Stimulated activated effector memory CD8-positive, alpha-beta T cell treated with anti-CD3 and anti-CD28 coated beads, Interleukin-12 subunit alpha, Interleukin-12 subunit beta, amount 100 ng/mL, for 72 hours (primary cell): ENCODE measurements at regions not wholly inside any gene's neighbourhood (a gene's known extent, or its start where the extent isn't known, plus 50 kb on each side); places are given as distances from the start of the nearest gene placed in this dataset.

Source experiments
- ATAC-seq: fragments of 150-1000 bp; cut with Tn5 transposase; 2 replicates; pipeline ENCODE4 v1.10.0; 2021
- DNase-seq, 2 donors: peaks; one replicate each; pipeline ENCODE4 v3.0.0; 2021 to 2022; ENCODE audit warnings: low spot score in 2 of 2
- H3K27ac Mint-ChIP-seq: one replicate; pipeline ENCODE4 v1.8.0; 2022; ENCODE audit warnings: mild to moderate bottlenecking, mixed read lengths
- H3K36me3 Mint-ChIP-seq: one replicate; pipeline ENCODE4 v1.8.0; 2022; ENCODE audit warnings: mild to moderate bottlenecking, mixed read lengths
- H3K4me1 Mint-ChIP-seq: one replicate; pipeline ENCODE4 v1.8.0; 2022; ENCODE audit warnings: mixed read lengths
- H3K4me3 Mint-ChIP-seq: one replicate; pipeline ENCODE4 v1.8.0; 2022; ENCODE audit warnings: mild to moderate bottlenecking, mixed read lengths
- H3K9me3 Mint-ChIP-seq: one replicate; pipeline ENCODE4 v1.8.0; 2022; ENCODE audit warnings: mixed read lengths

GRCh38 chr21:24096651-24097050, 1510.6 kb downstream of the MRPL39 start:
- Mint-ChIP-seq H3K4me1 (no peaks in the 10 kb centered on the region), H3K27ac (no peak overlapping the region), H3K4me3 (no peak overlapping the region), H3K36me3 (no peaks in the 10 kb centered on the region), H3K9me3 (peaks cover 10% of the 10 kb centered on the region)
- DNase-seq: no peak
- ATAC-seq: no peak

GRCh38 chr21:24093032-24093431, 1514.2 kb downstream of the MRPL39 start:
- H3K4me3 Mint-ChIP-seq: no peak overlapping the region
- no peaks in the 10 kb centered on the region for H3K4me1 Mint-ChIP-seq
- no peak overlapping the region for H3K27ac Mint-ChIP-seq
- H3K9me3 Mint-ChIP-seq: peaks cover 20% of the 10 kb centered on the region
- no peaks in the 10 kb centered on the region for H3K36me3 Mint-ChIP-seq
- DNase-seq (no peak), ATAC-seq (no peak)

GRCh38 chr21:24076179-24076578, 1531.1 kb downstream of the MRPL39 start:
- H3K9me3 Mint-ChIP-seq: peaks cover 13% of the 10 kb centered on the region
- no peak overlapping the region for H3K4me3 Mint-ChIP-seq
- no peak overlapping the region for H3K27ac Mint-ChIP-seq
- no peak for DNase-seq
- H3K4me1 Mint-ChIP-seq: no peaks in the 10 kb centered on the region
- no peaks in the 10 kb centered on the region for H3K36me3 Mint-ChIP-seq
- no peak for ATAC-seq

- Mint-ChIP-seq H3K27ac (no peak overlapping the region), H3K4me3 (no peak overlapping the region), H3K36me3 (no peaks in the 10 kb centered on the region), H3K9me3 (no peaks in the 10 kb centered on the region), H3K4me1 (no peaks in the 10 kb centered on the region)
- DNase-seq (no peak), ATAC-seq (no peak)
Measured at GRCh38 chr21:24055696-24056095, 1551.6 kb downstream of the MRPL39 start.

GRCh38 chr21:24050231-24050630, 1557.0 kb downstream of the MRPL39 start:
- Mint-ChIP-seq H3K4me3 (no peak overlapping the region), H3K36me3 (no peaks in the 10 kb centered on the region), H3K9me3 (no peaks in the 10 kb centered on the region), H3K4me1 (no peaks in the 10 kb centered on the region), H3K27ac (no peak overlapping the region)
- DNase-seq (no peak), ATAC-seq (no peak)

GRCh38 chr21:24046829-24047443, 1560.3 kb downstream of the MRPL39 start:
- no peak overlapping the region for H3K27ac Mint-ChIP-seq
- no peak for ATAC-seq

GRCh38 chr21:24045775-24046215, 1561.5 kb downstream of the MRPL39 start:
- ATAC-seq: no peak
- no peak overlapping the region for H3K4me3 Mint-ChIP-seq
- H3K4me1 Mint-ChIP-seq: no peaks in the 10 kb centered on the region
- no peak for DNase-seq
- no peaks in the 10 kb centered on the region for H3K9me3 Mint-ChIP-seq
- no peak overlapping the region for H3K27ac Mint-ChIP-seq
- H3K36me3 Mint-ChIP-seq: no peaks in the 10 kb centered on the region

More at GRCh38 chr21:24046829-24047443, 1560.3 kb downstream of the MRPL39 start:
- Mint-ChIP-seq H3K9me3 (no peaks in the 10 kb centered on the region), H3K4me3 (no peak overlapping the region), H3K36me3 (no peaks in the 10 kb centered on the region), H3K4me1 (no peaks in the 10 kb centered on the region)
- DNase-seq: no peak

GRCh38 chr21:24045373-24045772, 1561.9 kb downstream of the MRPL39 start:
- ATAC-seq: no peak
- Mint-ChIP-seq H3K36me3 (no peaks in the 10 kb centered on the region), H3K27ac (no peak overlapping the region), H3K4me1 (no peaks in the 10 kb centered on the region), H3K4me3 (no peak overlapping the region), H3K9me3 (no peaks in the 10 kb centered on the region)
- DNase-seq: no peak

- Mint-ChIP-seq H3K4me1 (no peaks in the 10 kb centered on the region), H3K27ac (no peak overlapping the region), H3K4me3 (no peak overlapping the region), H3K9me3 (no peaks in the 10 kb centered on the region), H3K36me3 (no peaks in the 10 kb centered on the region)
- DNase-seq (no peak), ATAC-seq (no peak)
Measured at GRCh38 chr21:24042687-24043086, 1564.6 kb downstream of the MRPL39 start.

GRCh38 chr21:24032709-24033232, 1574.5 kb downstream of the MRPL39 start:
- Mint-ChIP-seq H3K4me3 (no peak overlapping the region), H3K27ac (no peak overlapping the region), H3K9me3 (peaks cover 16% of the 10 kb centered on the region), H3K36me3 (no peaks in the 10 kb centered on the region), H3K4me1 (no peaks in the 10 kb centered on the region)
- DNase-seq (no peak), ATAC-seq (no peak)

GRCh38 chr21:24027396-24027795, 1579.9 kb downstream of the MRPL39 start:
- Mint-ChIP-seq H3K4me3 (no peak overlapping the region), H3K36me3 (no peaks in the 10 kb centered on the region), H3K27ac (no peak overlapping the region), H3K4me1 (no peaks in the 10 kb centered on the region), H3K9me3 (no peaks in the 10 kb centered on the region)
- ATAC-seq (no peak), DNase-seq (no peak)

GRCh38 chr21:24025101-24025500, 1582.2 kb downstream of the MRPL39 start:
- no peak for ATAC-seq
- Mint-ChIP-seq H3K27ac (no peak overlapping the region), H3K4me3 (no peak overlapping the region), H3K4me1 (no peaks in the 10 kb centered on the region), H3K36me3 (no peaks in the 10 kb centered on the region), H3K9me3 (no peaks in the 10 kb centered on the region)
- DNase-seq: no peak

- Mint-ChIP-seq H3K27ac (no peak overlapping the region), H3K4me3 (no peak overlapping the region), H3K4me1 (no peaks in the 10 kb centered on the region), H3K9me3 (peaks cover 4% of the 10 kb centered on the region), H3K36me3 (no peaks in the 10 kb centered on the region)
- DNase-seq (no peak), ATAC-seq (no peak)
Measured at GRCh38 chr21:24023936-24024335, 1583.3 kb downstream of the MRPL39 start.

- no peak overlapping the region for H3K27ac Mint-ChIP-seq
- no peak overlapping the region for H3K4me3 Mint-ChIP-seq
- H3K36me3 Mint-ChIP-seq: no peaks in the 10 kb centered on the region
- H3K4me1 Mint-ChIP-seq: no peaks in the 10 kb centered on the region
- H3K9me3 Mint-ChIP-seq: peaks cover 6% of the 10 kb centered on the region
- ATAC-seq (no peak), DNase-seq (no peak)
Measured at GRCh38 chr21:24023402-24023801, 1583.9 kb downstream of the MRPL39 start.

- Mint-ChIP-seq H3K27ac (no peak overlapping the region), H3K9me3 (peaks cover 10% of the 10 kb centered on the region), H3K4me1 (no peaks in the 10 kb centered on the region), H3K4me3 (no peak overlapping the region), H3K36me3 (no peaks in the 10 kb centered on the region)
- no peak for DNase-seq
- ATAC-seq: no peak
Measured at GRCh38 chr21:24014381-24014780, 1592.9 kb downstream of the MRPL39 start.

GRCh38 chr21:24011087-24011486, 1596.2 kb downstream of the MRPL39 start:
- H3K27ac Mint-ChIP-seq: no peak overlapping the region
- ATAC-seq (peak; percentile 43), DNase-seq (no peak)
- peaks cover 4% of the 10 kb centered on the region for H3K9me3 Mint-ChIP-seq
- no peak overlapping the region for H3K4me3 Mint-ChIP-seq
- no peaks in the 10 kb centered on the region for H3K4me1 Mint-ChIP-seq
- H3K36me3 Mint-ChIP-seq: no peaks in the 10 kb centered on the region
